ENCODE measurements at regions not wholly inside any gene's neighbourhood (a gene's known extent, or its start where the extent isn't known, plus 50 kb on each side); places are given as distances from the start of the nearest gene placed in this dataset.

DNA sequence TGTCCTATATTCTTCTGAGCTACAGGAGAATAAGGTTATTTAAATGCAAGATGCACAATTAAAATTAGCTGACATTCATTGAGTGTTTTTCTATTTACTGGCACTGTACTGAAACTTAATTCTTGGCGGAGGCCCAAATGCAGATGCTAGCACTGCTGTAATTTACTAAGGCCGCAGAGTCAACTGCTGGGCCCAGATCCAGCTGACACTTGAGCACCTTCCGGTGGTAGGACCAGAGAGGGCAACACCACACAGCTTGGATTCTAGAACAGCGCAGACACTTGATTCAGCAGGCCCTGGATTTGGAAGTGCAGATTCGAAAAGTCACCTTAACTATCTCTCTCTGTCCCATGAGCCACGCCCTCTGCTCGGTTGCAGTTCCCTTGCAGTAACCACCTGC is 228.6 kb upstream of the TMEM72 start:
- DNase-seq (ENCODE audit: low spot score): no peak
- no peaks in the 10 kb centered on the region for H3K79me1 ChIP-seq (ENCODE audit: low read depth, low read length)
- no peak overlapping the region for H3K27ac ChIP-seq (replicated peaks; ENCODE audit: low read length)
- no peak overlapping the region for H3K4me2 ChIP-seq (ENCODE audit: insufficient read depth, low read length, poor library complexity, severe bottlenecking)
- no peak overlapping the region for H2AFZ ChIP-seq (ENCODE audit: low read length)
- no peak overlapping the region for H2BK120ac ChIP-seq (ENCODE audit: low read depth, low read length)
- H2AK5ac ChIP-seq (ENCODE audit: low read depth, low read length): no peak overlapping the region
- no peak overlapping the region for H3K23ac ChIP-seq (ENCODE audit: low read depth, low read length, poor library complexity)
- whole genome bisulfite sequencing, 2 donors (ENCODE audit: extremely low coverage in 2 of 2, insufficient read length in 2 of 2, insufficient replicate concordance in 1 of 2): no CpG with 5 or more reads among the region's 7 CpGs
- H2BK5ac ChIP-seq (ENCODE audit: low read length): no peak overlapping the region
- H3K4me1 ChIP-seq (ENCODE audit: control insufficient read depth in 2 of 2, insufficient read depth in 1 of 2, low read depth in 1 of 2, low read length in 2 of 2): no peaks in the 10 kb centered on the region
- no peaks in the 10 kb centered on the region for H3K9me3 ChIP-seq (replicated peaks in 1 of 2; ENCODE audit: control insufficient read depth in 2 of 2, insufficient read depth in 1 of 2, low read depth in 1 of 2, low read length in 2 of 2)
- no peak overlapping the region for H3K4me3 ChIP-seq (ENCODE audit: low read length in 2 of 2)
- no peak overlapping the region for H3K18ac ChIP-seq (ENCODE audit: low read length)
- no peak overlapping the region for H2BK12ac ChIP-seq (ENCODE audit: low read length)
- no peak overlapping the region for H4K91ac ChIP-seq (ENCODE audit: low read depth, low read length, poor library complexity)
- H4K8ac ChIP-seq (ENCODE audit: low read depth, low read length): no peak overlapping the region
- H3K4ac ChIP-seq (ENCODE audit: low read length): no peak overlapping the region
- H3K36me3 ChIP-seq (replicated peaks in 1 of 2; ENCODE audit: control insufficient read depth in 2 of 2, insufficient read depth in 2 of 2, low read length in 2 of 2): no peaks in the 10 kb centered on the region
- H3K9ac ChIP-seq (ENCODE audit: low read depth, low read length, poor library complexity): no peak overlapping the region
- H2BK15ac ChIP-seq (ENCODE audit: low read length): no peak overlapping the region
- H3K14ac ChIP-seq (ENCODE audit: low read length): no peak overlapping the region
- no peaks in the 10 kb centered on the region for H3K27me3 ChIP-seq (ENCODE audit: control insufficient read depth in 3 of 3, insufficient read depth in 3 of 3, low read depth in 1 of 3, low read length in 3 of 3)

DNA sequence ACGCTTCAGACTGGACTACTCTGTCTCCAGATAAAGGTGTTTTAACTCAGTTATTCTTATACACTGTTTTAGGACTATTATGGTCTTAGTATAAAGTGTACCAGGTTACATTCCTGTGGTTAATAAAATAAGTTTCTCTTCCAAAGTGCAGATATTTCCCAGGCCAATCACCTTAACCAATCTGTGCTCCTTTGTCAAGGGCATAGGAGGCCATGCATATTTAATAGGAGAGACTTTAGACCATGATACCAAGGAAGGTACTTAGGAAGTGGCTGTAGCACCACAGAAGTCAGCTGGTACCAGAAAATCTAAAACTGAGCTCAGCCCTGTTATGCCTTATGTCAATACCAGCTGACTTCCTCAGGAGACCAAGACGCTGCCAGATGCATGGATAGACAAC is 226.5 kb upstream of the TMEM72 start:
- Histone ChIP-seq H3K4me1 (ENCODE audit: control insufficient read depth in 2 of 2, insufficient read depth in 1 of 2, low read depth in 1 of 2, low read length in 2 of 2) (no peaks in the 10 kb centered on the region), H2BK5ac (ENCODE audit: low read length) (no peak overlapping the region), H3K9me3 (replicated peaks in 1 of 2; ENCODE audit: control insufficient read depth in 2 of 2, insufficient read depth in 1 of 2, low read depth in 1 of 2, low read length in 2 of 2) (no peaks in the 10 kb centered on the region), H2AK5ac (ENCODE audit: low read depth, low read length) (no peak overlapping the region), H2BK120ac (ENCODE audit: low read depth, low read length) (no peak overlapping the region), H2BK15ac (ENCODE audit: low read length) (no peak overlapping the region), H3K4me2 (ENCODE audit: insufficient read depth, low read length, poor library complexity, severe bottlenecking) (no peak overlapping the region), H3K23ac (ENCODE audit: low read depth, low read length, poor library complexity) (no peak overlapping the region), H3K36me3 (replicated peaks in 1 of 2; ENCODE audit: control insufficient read depth in 2 of 2, insufficient read depth in 2 of 2, low read length in 2 of 2) (no peaks in the 10 kb centered on the region), H3K79me1 (ENCODE audit: low read depth, low read length) (no peaks in the 10 kb centered on the region), H3K9ac (ENCODE audit: low read depth, low read length, poor library complexity) (no peak overlapping the region), H3K14ac (ENCODE audit: low read length) (no peak overlapping the region), H3K4me3 (ENCODE audit: low read length in 2 of 2) (no peak overlapping the region), H3K18ac (ENCODE audit: low read length) (no peak overlapping the region), H3K27me3 (ENCODE audit: control insufficient read depth in 3 of 3, insufficient read depth in 3 of 3, low read depth in 1 of 3, low read length in 3 of 3) (no peaks in the 10 kb centered on the region), H2AFZ (ENCODE audit: low read length) (no peak overlapping the region), H4K91ac (ENCODE audit: low read depth, low read length, poor library complexity) (no peak overlapping the region), H4K8ac (ENCODE audit: low read depth, low read length) (no peak overlapping the region), H2BK12ac (ENCODE audit: low read length) (no peak overlapping the region), H3K4ac (ENCODE audit: low read length) (no peak overlapping the region), H3K27ac (replicated peaks; ENCODE audit: low read length) (no peak overlapping the region)
- WGBS, 2 donors (ENCODE audit: extremely low coverage in 2 of 2, insufficient read length in 2 of 2, insufficient replicate concordance in 1 of 2): no CpG with 5 or more reads among the region's 2 CpGs
- DNase-seq (ENCODE audit: low spot score): no peak

DNA sequence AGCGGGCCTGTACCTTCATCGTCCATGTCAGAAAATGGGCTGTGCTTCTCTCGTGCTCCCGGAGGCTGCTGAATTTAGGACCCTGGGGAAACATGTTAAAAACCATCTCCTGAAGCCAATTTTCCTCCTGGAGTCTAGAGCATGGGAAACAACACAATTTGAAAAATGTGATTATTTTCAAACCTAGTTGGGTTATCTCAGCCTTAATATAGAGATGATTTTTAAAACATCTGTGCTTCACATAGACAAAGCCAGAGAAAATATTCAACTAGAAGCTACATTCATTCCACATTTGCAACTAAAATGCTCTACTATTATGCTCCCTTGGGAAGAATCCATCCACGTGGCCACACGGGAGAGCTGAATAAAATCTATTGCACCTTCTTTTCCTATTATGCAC is 225.9 kb upstream of the TMEM72 start:
- no peak overlapping the region for H4K91ac ChIP-seq (ENCODE audit: low read depth, low read length, poor library complexity)
- no peak overlapping the region for H2BK120ac ChIP-seq (ENCODE audit: low read depth, low read length)
- H3K4me3 ChIP-seq (ENCODE audit: low read length in 2 of 2): no peak overlapping the region
- H3K9ac ChIP-seq (ENCODE audit: low read depth, low read length, poor library complexity): no peak overlapping the region
- no peak overlapping the region for H3K4ac ChIP-seq (ENCODE audit: low read length)
- DNase-seq (ENCODE audit: low spot score): no peak
- no peak overlapping the region for H3K23ac ChIP-seq (ENCODE audit: low read depth, low read length, poor library complexity)
- no peak overlapping the region for H2BK15ac ChIP-seq (ENCODE audit: low read length)
- no peaks in the 10 kb centered on the region for H3K4me1 ChIP-seq (ENCODE audit: control insufficient read depth in 2 of 2, insufficient read depth in 1 of 2, low read depth in 1 of 2, low read length in 2 of 2)
- no peak overlapping the region for H3K4me2 ChIP-seq (ENCODE audit: insufficient read depth, low read length, poor library complexity, severe bottlenecking)
- no peaks in the 10 kb centered on the region for H3K9me3 ChIP-seq (replicated peaks in 1 of 2; ENCODE audit: control insufficient read depth in 2 of 2, insufficient read depth in 1 of 2, low read depth in 1 of 2, low read length in 2 of 2)
- H2AK5ac ChIP-seq (ENCODE audit: low read depth, low read length): no peak overlapping the region
- H3K27me3 ChIP-seq (ENCODE audit: control insufficient read depth in 3 of 3, insufficient read depth in 3 of 3, low read depth in 1 of 3, low read length in 3 of 3): no peaks in the 10 kb centered on the region
- no peak overlapping the region for H4K8ac ChIP-seq (ENCODE audit: low read depth, low read length)
- H2AFZ ChIP-seq (ENCODE audit: low read length): no peak overlapping the region
- WGBS, 2 donors (ENCODE audit: extremely low coverage in 2 of 2, insufficient read length in 2 of 2, insufficient replicate concordance in 1 of 2): no CpG with 5 or more reads among the region's 6 CpGs
- no peaks in the 10 kb centered on the region for H3K79me1 ChIP-seq (ENCODE audit: low read depth, low read length)
- H2BK5ac ChIP-seq (ENCODE audit: low read length): no peak overlapping the region
- H2BK12ac ChIP-seq (ENCODE audit: low read length): no peak overlapping the region
- no peaks in the 10 kb centered on the region for H3K36me3 ChIP-seq (replicated peaks in 1 of 2; ENCODE audit: control insufficient read depth in 2 of 2, insufficient read depth in 2 of 2, low read length in 2 of 2)
- H3K18ac ChIP-seq (ENCODE audit: low read length): no peak overlapping the region
- H3K14ac ChIP-seq (ENCODE audit: low read length): no peak overlapping the region
- no peak overlapping the region for H3K27ac ChIP-seq (replicated peaks; ENCODE audit: low read length)

DNA sequence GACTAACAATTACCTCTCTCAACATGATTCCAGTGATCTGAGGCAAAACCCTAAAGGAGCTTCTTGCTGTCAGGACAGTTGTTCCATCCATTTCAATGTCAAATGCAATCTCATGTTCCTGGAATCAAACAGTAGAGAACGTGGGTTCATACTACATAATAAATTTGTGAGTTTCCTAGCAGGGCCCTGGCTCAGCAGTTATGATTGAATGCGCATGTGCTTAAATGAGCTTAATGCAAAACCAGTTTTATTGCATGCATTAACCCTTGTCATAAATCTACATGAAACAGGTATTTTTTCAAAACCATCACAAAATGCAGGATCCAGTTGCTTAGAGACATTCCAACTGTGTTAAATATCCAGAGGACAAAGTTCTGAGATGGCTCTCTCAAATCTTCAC is 225.4 kb upstream of the TMEM72 start:
- DNase-seq (ENCODE audit: low spot score): no peak
- Histone ChIP-seq H2AK5ac (ENCODE audit: low read depth, low read length) (no peak overlapping the region), H3K4me3 (ENCODE audit: low read length in 2 of 2) (no peak overlapping the region), H3K4ac (ENCODE audit: low read length) (no peak overlapping the region), H3K36me3 (replicated peaks in 1 of 2; ENCODE audit: control insufficient read depth in 2 of 2, insufficient read depth in 2 of 2, low read length in 2 of 2) (no peaks in the 10 kb centered on the region), H3K4me1 (ENCODE audit: control insufficient read depth in 2 of 2, insufficient read depth in 1 of 2, low read depth in 1 of 2, low read length in 2 of 2) (no peaks in the 10 kb centered on the region), H2BK5ac (ENCODE audit: low read length) (no peak overlapping the region), H2AFZ (ENCODE audit: low read length) (no peak overlapping the region), H4K8ac (ENCODE audit: low read depth, low read length) (no peak overlapping the region), H3K18ac (ENCODE audit: low read length) (no peak overlapping the region), H3K4me2 (ENCODE audit: insufficient read depth, low read length, poor library complexity, severe bottlenecking) (no peak overlapping the region), H3K9ac (ENCODE audit: low read depth, low read length, poor library complexity) (no peak overlapping the region), H3K14ac (ENCODE audit: low read length) (no peak overlapping the region), H3K27ac (replicated peaks; ENCODE audit: low read length) (no peak overlapping the region), H3K9me3 (replicated peaks in 1 of 2; ENCODE audit: control insufficient read depth in 2 of 2, insufficient read depth in 1 of 2, low read depth in 1 of 2, low read length in 2 of 2) (no peaks in the 10 kb centered on the region), H4K91ac (ENCODE audit: low read depth, low read length, poor library complexity) (no peak overlapping the region), H3K79me1 (ENCODE audit: low read depth, low read length) (no peaks in the 10 kb centered on the region), H2BK15ac (ENCODE audit: low read length) (no peak overlapping the region), H3K27me3 (ENCODE audit: control insufficient read depth in 3 of 3, insufficient read depth in 3 of 3, low read depth in 1 of 3, low read length in 3 of 3) (no peaks in the 10 kb centered on the region), H3K23ac (ENCODE audit: low read depth, low read length, poor library complexity) (no peak overlapping the region), H2BK12ac (ENCODE audit: low read length) (no peak overlapping the region), H2BK120ac (ENCODE audit: low read depth, low read length) (no peak overlapping the region)
- WGBS, 2 donors (ENCODE audit: extremely low coverage in 2 of 2, insufficient read length in 2 of 2, insufficient replicate concordance in 1 of 2): no CpG with 5 or more reads among the region's 2 CpGs

Measured in neuronal stem cell (in vitro differentiated cells).